HEK293T (cell line): ENCODE measurements at regions not wholly inside any gene's neighbourhood (a gene's known extent, or its start where the extent isn't known, plus 50 kb on each side); places are given as distances from the start of the nearest gene placed in this dataset.

Experiments used
- CTCF ChIA-PET: fragments of 350-600 bp; formaldehyde crosslinking; extraction: SDS; loops from one replicate; lab custom pipeline; 2021; ENCODE audit warnings: antibody characterized with exemption, inconsistent platforms; lab: Yijun Ruan, JAX
- POLR2A ChIA-PET: fragments of 350-600 bp; formaldehyde crosslinking; extraction: SDS; loops from one replicate; lab custom pipeline; 2020; ENCODE audit warnings: antibody characterized with exemption, inconsistent platforms; lab: Yijun Ruan, JAX
- DNase-seq: peaks from one replicate; pipeline ENCODE4 v3.0.0; 2012; ENCODE audit warnings: mixed read lengths; ENCODE audit errors: extremely low spot score
- ARNT ChIP-seq: fragments of 450-650 bp; IDR thresholded peaks from 2 replicates; pipeline ENCODE4 v1.6.1; 2017; ENCODE audit warnings: mild to moderate bottlenecking
- BHLHE40 ChIP-seq: fragments of 450-650 bp; IDR thresholded peaks from 2 replicates; pipeline ENCODE4 v1.6.1; 2016; ENCODE audit warnings: mild to moderate bottlenecking, moderate library complexity, borderline replicate concordance
- CTBP1 ChIP-seq: fragments of 450-650 bp; IDR thresholded peaks from 2 replicates; pipeline ENCODE4 v1.6.1; 2016; ENCODE audit warnings: borderline replicate concordance
- ELF4 ChIP-seq: fragments of 450-650 bp; IDR thresholded peaks from 2 replicates; pipeline ENCODE4 v1.6.1; 2017; ENCODE audit warnings: antibody characterized with exemption
- FOXA1 ChIP-seq: fragments of 450-650 bp; IDR thresholded peaks from 2 replicates; pipeline ENCODE4 v1.6.1; 2016; ENCODE audit warnings: mild to moderate bottlenecking
- FOXK2 ChIP-seq: fragments of 450-650 bp; IDR thresholded peaks from 2 replicates; pipeline ENCODE4 v1.6.1; 2016; ENCODE audit warnings: mild to moderate bottlenecking
- FOXM1 ChIP-seq: fragments of 450-650 bp; IDR thresholded peaks from 2 replicates; pipeline ENCODE4 v1.6.1; 2017; ENCODE audit warnings: mild to moderate bottlenecking, borderline replicate concordance
- HDGF ChIP-seq: fragments of 450-650 bp; IDR thresholded peaks from 2 replicates; pipeline ENCODE4 v1.6.1; 2017; ENCODE audit warnings: antibody characterized with exemption, borderline replicate concordance
- L3MBTL2 ChIP-seq: fragments of 450-650 bp; conservative IDR thresholded peaks from 2 replicates; pipeline ENCODE4 v1.6.1; 2016; ENCODE audit warnings: mild to moderate bottlenecking
- LEF1 ChIP-seq: fragments of 450-650 bp; IDR thresholded peaks from 2 replicates; pipeline ENCODE4 v1.6.1; 2017; ENCODE audit warnings: mild to moderate bottlenecking, borderline replicate concordance
- NFRKB ChIP-seq: fragments of 450-650 bp; IDR thresholded peaks from 2 replicates; pipeline ENCODE4 v1.6.1; 2016; ENCODE audit warnings: mild to moderate bottlenecking, moderate library complexity
- SP1 ChIP-seq: fragments of 450-650 bp; IDR thresholded peaks from 2 replicates; pipeline ENCODE4 v1.6.1; 2017
- SUZ12 ChIP-seq: fragments of 450-650 bp; IDR thresholded peaks from 2 replicates; pipeline ENCODE4 v1.6.1; 2016; ENCODE audit warnings: mild to moderate bottlenecking
- TARDBP ChIP-seq: fragments of 450-650 bp; IDR thresholded peaks from 2 replicates; pipeline ENCODE4 v1.6.1; 2016
- ZNF384 ChIP-seq: fragments of 450-650 bp; IDR thresholded peaks from 2 replicates; pipeline ENCODE4 v1.6.1; 2016
- TF ChIP-seq, protein P1 (sequence below): fragments of 450-650 bp; IDR thresholded peaks from 2 replicates; pipeline ENCODE4 v1.6.1; 2016

DNA sequence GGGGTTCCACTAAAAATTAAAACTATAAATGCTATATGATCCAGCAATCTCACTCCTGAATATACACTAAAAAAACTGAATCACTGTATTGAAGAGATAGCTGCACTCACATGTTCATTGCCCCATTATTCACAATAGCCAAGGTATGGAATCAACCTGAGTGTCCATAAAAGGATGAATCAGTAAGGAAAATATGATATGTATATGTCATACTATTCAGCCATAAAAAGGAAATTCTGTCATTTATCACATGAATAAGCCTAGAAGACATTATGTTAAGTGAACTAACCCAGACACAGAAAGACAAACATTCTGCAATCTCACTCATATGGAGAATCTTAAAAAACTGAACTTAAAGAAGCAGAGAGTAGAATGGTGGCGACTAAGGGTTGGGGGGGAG lies 1376.2 kb upstream of the CDH9 start:
- CTCF ChIA-PET, result no interaction called here

DNA sequence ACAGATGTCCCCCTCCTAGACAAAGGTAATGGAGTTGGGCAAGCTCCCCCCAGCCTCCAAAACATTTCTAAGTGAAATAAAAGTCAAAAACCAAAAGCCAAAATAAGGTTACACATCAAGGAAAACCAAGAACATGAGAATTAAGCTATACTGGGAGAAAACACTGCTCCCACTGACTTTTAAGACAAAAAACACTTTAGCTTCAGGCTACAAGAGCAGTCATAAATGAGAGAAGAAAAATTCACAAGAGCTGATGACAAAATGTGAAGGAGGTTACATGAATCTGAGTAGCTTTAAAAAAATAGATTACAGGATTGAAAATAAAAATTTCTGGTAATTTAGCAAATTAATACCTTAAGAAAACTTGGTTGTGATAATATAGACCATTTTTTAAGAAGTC lies 1370.3 kb upstream of the CDH9 start:
- ChIA-PET CTCF (no interaction called here), POLR2A (no interaction called here)
- DNase-seq, result no peak
- TF ChIP-seq SUZ12 (no peak), TARDBP (no peak), LEF1 (no peak), FOXM1 (no peak), NFRKB (no peak), CTBP1 (no peak), BHLHE40 (no peak), ELF4 (no peak), ZNF384 (no peak), FOXK2 (no peak), HDGF (no peak), SP1 (no peak), ARNT (no peak)
- TF ChIP-seq, protein P1, sequence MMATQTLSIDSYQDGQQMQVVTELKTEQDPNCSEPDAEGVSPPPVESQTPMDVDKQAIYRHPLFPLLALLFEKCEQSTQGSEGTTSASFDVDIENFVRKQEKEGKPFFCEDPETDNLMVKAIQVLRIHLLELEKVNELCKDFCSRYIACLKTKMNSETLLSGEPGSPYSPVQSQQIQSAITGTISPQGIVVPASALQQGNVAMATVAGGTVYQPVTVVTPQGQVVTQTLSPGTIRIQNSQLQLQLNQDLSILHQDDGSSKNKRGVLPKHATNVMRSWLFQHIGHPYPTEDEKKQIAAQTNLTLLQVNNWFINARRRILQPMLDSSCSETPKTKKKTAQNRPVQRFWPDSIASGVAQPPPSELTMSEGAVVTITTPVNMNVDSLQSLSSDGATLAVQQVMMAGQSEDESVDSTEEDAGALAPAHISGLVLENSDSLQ, result no peak

More for the DNA sequence above, 1376.2 kb upstream of the CDH9 start:
- no peak for DNase-seq
- POLR2A ChIA-PET, result no interaction called here
- TF ChIP-seq, protein P1, result no peak
- TF ChIP-seq HDGF (no peak), TARDBP (no peak), ZNF384 (no peak), BHLHE40 (no peak), SP1 (no peak), SUZ12 (no peak), ELF4 (no peak), FOXK2 (no peak), NFRKB (no peak), LEF1 (no peak), CTBP1 (no peak), FOXA1 (no peak), FOXM1 (no peak), ARNT (no peak), L3MBTL2 (no peak)

DNA sequence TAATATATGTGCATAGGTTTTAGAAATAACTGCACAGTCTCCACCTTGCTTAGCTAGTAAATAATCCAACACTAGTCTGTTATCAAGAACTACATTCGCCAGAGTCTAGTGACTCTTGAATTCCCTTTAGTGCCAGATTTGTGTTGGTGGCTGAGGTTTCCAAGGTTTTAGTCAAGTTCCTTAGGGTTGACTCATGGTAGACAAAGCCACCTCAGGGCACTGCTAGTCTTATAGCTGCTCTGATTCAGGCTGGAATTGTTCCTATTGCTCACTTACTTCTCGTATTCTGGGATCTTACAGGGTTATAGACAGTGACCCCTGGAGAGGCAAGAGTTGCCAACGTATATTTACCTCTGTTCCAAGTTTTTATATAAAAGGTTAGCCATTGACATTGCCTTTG lies 1369.8 kb upstream of the CDH9 start:
- ChIA-PET CTCF (no interaction called here), POLR2A (no interaction called here)
- TF ChIP-seq FOXK2, result no peak
- no peak for TF ChIP-seq L3MBTL2
- TF ChIP-seq LEF1, result no peak
- no peak for TF ChIP-seq HDGF
- TF ChIP-seq, protein P1, result no peak
- no peak for TF ChIP-seq FOXA1
- TF ChIP-seq ZNF384, result no peak
- TF ChIP-seq ELF4, result no peak
- no peak for TF ChIP-seq BHLHE40
- no peak for TF ChIP-seq NFRKB
- no peak for TF ChIP-seq ARNT
- no peak for TF ChIP-seq SP1
- no peak for TF ChIP-seq CTBP1
- DNase-seq, result no peak

DNA sequence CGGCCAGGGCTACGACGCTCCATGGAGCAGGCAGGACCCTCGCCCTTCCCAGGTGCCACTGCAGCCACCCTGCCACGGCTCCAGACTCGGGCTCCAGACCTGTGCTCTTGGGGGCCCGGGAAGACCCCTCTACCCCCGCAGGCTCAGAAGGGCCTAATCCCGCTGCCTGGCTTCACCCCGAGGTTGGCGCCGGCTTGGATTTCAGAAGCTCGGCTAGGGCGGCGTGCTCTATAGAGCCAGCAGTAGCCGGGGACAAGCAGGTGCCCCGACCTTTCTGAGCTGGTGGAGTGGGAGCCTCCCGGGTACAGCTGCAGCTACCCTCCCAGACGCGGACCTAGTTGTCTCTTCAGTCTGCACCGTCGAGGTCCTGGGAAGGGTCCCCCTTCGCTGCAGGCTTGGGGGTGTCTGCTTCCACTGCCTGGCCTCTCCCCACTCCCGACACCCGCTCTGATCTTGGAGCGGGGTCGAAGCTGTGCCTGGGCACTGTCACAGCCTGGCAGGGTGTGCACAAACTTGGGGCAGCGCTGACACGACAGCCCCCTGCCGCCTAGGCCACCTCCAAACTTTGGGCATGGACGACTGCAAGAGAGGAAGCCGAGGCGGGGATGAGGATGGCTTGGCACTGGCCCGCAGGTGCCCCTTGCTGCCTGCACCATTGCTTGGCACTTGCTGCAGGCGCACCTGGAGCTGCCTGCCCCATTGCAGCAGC lies 1366.1 kb upstream of the CDH9 start:
- ChIA-PET CTCF (no interaction called here), POLR2A (no interaction called here)
- DNase-seq, result no peak
- TF ChIP-seq FOXA1 (no peak), CTBP1 (no peak), LEF1 (no peak), FOXK2 (no peak), TARDBP (no peak)

DNA sequence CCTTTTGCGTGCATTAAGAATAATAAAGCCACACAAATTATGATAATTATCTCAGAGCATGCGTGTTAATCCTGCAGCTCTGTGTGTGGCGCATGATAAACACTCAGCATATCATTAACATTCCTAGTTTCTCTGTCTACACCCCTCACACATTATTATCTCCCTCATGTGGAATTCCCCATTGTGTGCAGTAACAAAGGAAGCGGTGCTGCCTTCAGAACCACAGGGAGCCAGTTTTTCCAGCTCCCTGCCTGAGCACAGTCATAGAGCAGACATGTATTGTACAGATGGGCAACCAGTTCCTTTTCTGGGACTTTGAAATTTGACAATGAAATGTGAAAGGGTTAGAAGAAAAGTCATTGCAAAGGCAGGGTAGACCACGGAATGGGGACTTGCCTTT lies 1365.5 kb upstream of the CDH9 start:
- TF ChIP-seq LEF1 (no peak), FOXA1 (no peak), NFRKB (no peak), HDGF (no peak), L3MBTL2 (no peak), CTBP1 (no peak), TARDBP (no peak), FOXK2 (no peak), FOXM1 (no peak), ZNF384 (no peak), SP1 (no peak), BHLHE40 (no peak), ELF4 (no peak), ARNT (no peak), SUZ12 (no peak)
- TF ChIP-seq, protein P1, result no peak
- no peak for DNase-seq
- ChIA-PET CTCF (no interaction called here), POLR2A (no interaction called here)
